GM12878 (cell line): ENCODE measurements at regions not wholly inside any gene's neighbourhood (a gene's known extent, or its start where the extent isn't known, plus 50 kb on each side); places are given as distances from the start of the nearest gene placed in this dataset.

Source experiments
- BCL3 ChIP-seq: IDR thresholded peaks from 2 replicates; pipeline ENCODE4 v1.6.1; 2011; ENCODE audit warnings: borderline replicate concordance, low read depth, mild to moderate bottlenecking, moderate library complexity, low read length; ENCODE audit not compliant: insufficient read depth, poor library complexity, severe bottlenecking
- CTCF ChIP-seq, 3 experiments: IDR thresholded peaks in 2 of 3; conservative IDR thresholded peaks in 1 of 3; 2 replicates each; pipeline ENCODE4 v1.5.1; 2011; ENCODE audit warnings: low read depth in 3 of 3, low read length in 3 of 3, mild to moderate bottlenecking in 3 of 3, control low read depth in 2 of 3, moderate library complexity in 2 of 3, inconsistent platforms in 1 of 3, mixed read lengths in 1 of 3; ENCODE audit not compliant: control insufficient read depth in 2 of 3, insufficient read depth in 1 of 3; ENCODE audit errors: extremely low read depth in 1 of 3
- HDAC2 ChIP-seq: fragments of 200-600 bp; sonication (generic); IDR thresholded peaks from 2 replicates; pipeline ENCODE4 v1.6.1; 2017
- JUNB ChIP-seq: IDR thresholded peaks from 2 replicates; pipeline ENCODE4 v1.6.1; 2016; ENCODE audit warnings: antibody characterized with exemption, mild to moderate bottlenecking
- NR2C2 ChIP-seq: IDR thresholded peaks from 2 replicates; pipeline ENCODE4 v1.6.1; 2011; ENCODE audit warnings: borderline replicate concordance, low read depth; ENCODE audit not compliant: control insufficient read depth, insufficient read length
- PRDM15 ChIP-seq: fragments of 450-650 bp; formaldehyde crosslinking; IDR thresholded peaks from 2 replicates; pipeline ENCODE4 v1.4.0; 2020; ENCODE audit warnings: mild to moderate bottlenecking, moderate library complexity
- TAF1 ChIP-seq: IDR thresholded peaks from 2 replicates; pipeline ENCODE4 v1.6.1; 2011; ENCODE audit warnings: mild to moderate bottlenecking, low read depth, low read length, borderline replicate concordance

DNA sequence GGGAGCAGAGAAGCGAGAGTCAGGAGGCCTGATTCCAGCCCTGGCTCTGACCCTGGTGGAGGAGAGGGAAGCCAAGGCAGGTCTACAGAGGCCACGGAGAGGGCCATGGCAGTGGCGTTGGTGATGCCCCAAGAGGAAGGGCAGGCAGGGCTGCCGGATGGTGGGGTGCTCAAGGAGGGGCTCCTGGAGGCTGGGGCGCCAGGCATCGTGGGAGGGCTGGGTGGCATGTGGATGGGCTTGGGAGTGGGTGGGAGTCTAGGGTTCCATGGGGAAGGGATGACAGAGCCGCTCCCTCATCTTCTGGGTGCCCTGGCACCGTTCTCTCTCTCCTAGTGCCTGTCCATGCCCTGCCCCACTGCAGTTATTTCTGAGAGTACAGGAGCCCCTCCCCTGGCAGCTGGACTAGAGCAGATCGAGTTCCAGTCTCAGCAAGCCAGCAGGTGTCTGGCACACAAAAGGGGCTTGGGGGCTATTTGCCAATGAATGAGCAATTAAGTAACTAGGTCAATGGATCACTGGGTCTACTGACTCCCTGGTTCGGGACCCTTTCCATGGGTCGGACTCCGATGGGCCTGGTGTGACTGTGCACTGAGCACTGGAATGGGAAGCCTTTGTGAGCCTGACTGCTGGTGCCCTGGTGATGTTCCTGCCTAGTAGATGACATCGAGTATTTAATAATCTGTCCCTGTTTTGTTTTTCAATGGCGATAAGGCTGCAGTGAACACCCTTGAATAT is 570.0 kb downstream of the TBC1D22A start:
- TF ChIP-seq BCL3 (no peak), PRDM15 (no peak), CTCF (IDR thresholded peaks at IDR 0.05 in 2 of 3, conservative IDR thresholded peaks at IDR 0.05 in 1 of 3; ENCODE audit: control insufficient read depth in 2 of 3, extremely low read depth in 1 of 3, insufficient read depth in 1 of 3, low read depth in 3 of 3, low read length in 3 of 3) (no peak), JUNB (no peak), TAF1 (no peak), NR2C2 (no peak), HDAC2 (no peak)
